K562 (cell line): ENCODE measurements at regions not wholly inside any gene's neighbourhood (a gene's known extent, or its start where the extent isn't known, plus 50 kb on each side); places are given as distances from the start of the nearest gene placed in this dataset.

Experiments
- BHLHE40 ChIP-seq: IDR thresholded peaks from 2 replicates; pipeline ENCODE4 v1.6.1; 2011; ENCODE audit warnings: low read length, improper control_type of control experiment
- CHCHD3 ChIP-seq: fragments of 250-450 bp; sonication (Bioruptor Pico); IDR thresholded peaks from 2 replicates; pipeline ENCODE4 v2.1.2; 2022; ENCODE audit warnings: mild to moderate bottlenecking
- CREB5 ChIP-seq: fragments of 250-450 bp; sonication (Bioruptor Pico); IDR thresholded peaks from 2 replicates; pipeline ENCODE4 v1.5.0; 2020; ENCODE audit warnings: mild to moderate bottlenecking
- ETV1 ChIP-seq: fragments of 450-650 bp; conservative IDR thresholded peaks from 2 replicates; pipeline ENCODE4 v1.6.1; 2016; ENCODE audit warnings: missing genetic modification characterization, control low read depth, low read depth, missing compliant biosample characterization
- GTF2E2 ChIP-seq: fragments of 200-800 bp; sonication (Bioruptor generic); IDR thresholded peaks from 2 replicates; pipeline ENCODE4 v1.6.1; 2016; ENCODE audit warnings: missing genetic modification characterization, missing compliant biosample characterization
- NEUROD1 ChIP-seq: fragments of 150-350 bp; IDR thresholded peaks from 2 replicates; pipeline ENCODE4 v1.6.1; 2014; ENCODE audit warnings: borderline replicate concordance, low read length, low read depth; ENCODE audit not compliant: partially characterized antibody
- RERE ChIP-seq: sonication (generic); formaldehyde crosslinking; IDR thresholded peaks from 2 replicates; pipeline ENCODE4 v1.8.0; 2023; ENCODE audit warnings: missing genetic modification reagents, mild to moderate bottlenecking, borderline replicate concordance
- SP1 ChIP-seq: sonication (generic); formaldehyde crosslinking; IDR thresholded peaks from 2 replicates; pipeline ENCODE4 v1.8.1; 2022; ENCODE audit warnings: mild to moderate bottlenecking, missing genetic modification reagents
- TF ChIP-seq, protein P1 (sequence below): fragments of 450-650 bp; IDR thresholded peaks from 2 replicates; pipeline ENCODE4 v1.6.1; 2016

- TF ChIP-seq NEUROD1 (no peak), ETV1 (tag) (no peak), RERE (no peak), GTF2E2 (tag) (no peak), CHCHD3 (no peak), CREB5 (CRISPR knock-in tag) (no peak), BHLHE40 (no peak), SP1 (CRISPR knock-in tag) (no peak)
- TF ChIP-seq, protein P1, sequence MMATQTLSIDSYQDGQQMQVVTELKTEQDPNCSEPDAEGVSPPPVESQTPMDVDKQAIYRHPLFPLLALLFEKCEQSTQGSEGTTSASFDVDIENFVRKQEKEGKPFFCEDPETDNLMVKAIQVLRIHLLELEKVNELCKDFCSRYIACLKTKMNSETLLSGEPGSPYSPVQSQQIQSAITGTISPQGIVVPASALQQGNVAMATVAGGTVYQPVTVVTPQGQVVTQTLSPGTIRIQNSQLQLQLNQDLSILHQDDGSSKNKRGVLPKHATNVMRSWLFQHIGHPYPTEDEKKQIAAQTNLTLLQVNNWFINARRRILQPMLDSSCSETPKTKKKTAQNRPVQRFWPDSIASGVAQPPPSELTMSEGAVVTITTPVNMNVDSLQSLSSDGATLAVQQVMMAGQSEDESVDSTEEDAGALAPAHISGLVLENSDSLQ = no peak
- TF ChIP-seq, all 486 proteins: peak for 0
These were observed 145.1 kb upstream of the FSTL4 start (continued) for GRCh38 chr5:133757396-133757945.
